Smooth muscle cell (in vitro differentiated cells): ENCODE measurements at regions not wholly inside any gene's neighbourhood (a gene's known extent, or its start where the extent isn't known, plus 50 kb on each side); places are given as distances from the start of the nearest gene placed in this dataset.

ENCODE experiments used
- DNase-seq: peaks from one replicate; lab custom pipeline; 2025; ENCODE audit not compliant: unreplicated experiment; lab: John Stamatoyannopoulos, UW
- H2AFZ ChIP-seq: fragments of 200-600 bp; sonication (generic); 2 replicates; pipeline ENCODE4 v1.6.0; 2016; ENCODE audit warnings: antibody characterized with exemption, low read depth, mild to moderate bottlenecking
- H3F3A ChIP-seq: fragments of 200-600 bp; sonication (generic); 2 replicates; pipeline ENCODE4 v1.6.0; 2017; ENCODE audit warnings: antibody characterized with exemption, low read depth
- H3K27ac ChIP-seq: fragments of 200-600 bp; sonication (generic); 2 replicates; pipeline ENCODE4 v1.5.1; 2016; ENCODE audit warnings: low read depth, mild to moderate bottlenecking
- H3K27me3 ChIP-seq: fragments of 200-600 bp; sonication (generic); 2 replicates; pipeline ENCODE4 v1.6.1; 2016; ENCODE audit warnings: low read depth, mild to moderate bottlenecking
- H3K36me3 ChIP-seq: fragments of 200-600 bp; sonication (generic); 2 replicates; pipeline ENCODE4 v1.5.1; 2016; ENCODE audit warnings: low read depth
- H3K4me1 ChIP-seq: fragments of 200-600 bp; sonication (generic); 2 replicates; pipeline ENCODE4 v1.5.1; 2016; ENCODE audit warnings: low read depth
- H3K4me2 ChIP-seq: fragments of 200-600 bp; sonication (generic); 2 replicates; pipeline ENCODE4 v1.6.0; 2016; ENCODE audit warnings: mild to moderate bottlenecking
- H3K4me3 ChIP-seq: fragments of 200-600 bp; sonication (generic); 2 replicates; pipeline ENCODE4 v1.5.1; 2016; ENCODE audit warnings: mild to moderate bottlenecking
- H3K79me2 ChIP-seq: fragments of 200-600 bp; sonication (generic); 2 replicates; pipeline ENCODE4 v1.6.0; 2016; ENCODE audit warnings: low read depth, mild to moderate bottlenecking
- H3K9ac ChIP-seq: fragments of 200-600 bp; sonication (generic); 2 replicates; pipeline ENCODE4 v1.6.0; 2016; ENCODE audit warnings: low read depth
- H3K9me3 ChIP-seq: fragments of 200-600 bp; sonication (generic); replicated peaks from 2 replicates; pipeline ENCODE4 v1.5.1; 2016; ENCODE audit warnings: low read depth
- H4K20me1 ChIP-seq: fragments of 200-600 bp; sonication (generic); 2 replicates; pipeline ENCODE4 v1.6.0; 2016; ENCODE audit warnings: low read depth
- CTCF ChIP-seq: fragments of 200-600 bp; sonication (generic); IDR thresholded peaks from 2 replicates; pipeline ENCODE4 v1.5.1; 2017; ENCODE audit warnings: borderline replicate concordance, mild to moderate bottlenecking, antibody characterized with exemption; ENCODE audit not compliant: insufficient read depth, poor library complexity, severe bottlenecking
- WGBS: methylation state at CpG from one replicate; pipeline ENCODE4 v1.1.7; 2016; ENCODE audit warnings: low lambda C conversion rate; 5-methylcytosine and 5-hydroxymethylcytosine counted together

- H3K4me2 ChIP-seq = no peak overlapping the region
- H4K20me1 ChIP-seq = no peaks in the 10 kb centered on the region
- no peaks in the 10 kb centered on the region for H3K9me3 ChIP-seq
- H3F3A ChIP-seq = no peaks in the 10 kb centered on the region
- no peaks in the 10 kb centered on the region for H3K4me1 ChIP-seq
- no peak for TF ChIP-seq CTCF
- no peak overlapping the region for H3K27ac ChIP-seq
- H3K9ac ChIP-seq = no peak overlapping the region
- no peaks in the 10 kb centered on the region for H3K79me2 ChIP-seq
- H3K4me3 ChIP-seq = no peak overlapping the region
- 86% methylated on average over 2 of the region's 2 CpGs for WGBS
- H3K36me3 ChIP-seq = no peaks in the 10 kb centered on the region
- no peaks in the 10 kb centered on the region for H3K27me3 ChIP-seq
- no peak overlapping the region for H2AFZ ChIP-seq
- no peak for DNase-seq
Observed at GRCh38 chr4:58808817-58809216, 1698.6 kb upstream of the IGFBP7 start.

- Histone ChIP-seq H3K79me2 (no peaks in the 10 kb centered on the region), H3K4me1 (no peaks in the 10 kb centered on the region), H3K9me3 (no peaks in the 10 kb centered on the region), H3K4me3 (no peak overlapping the region), H3F3A (no peaks in the 10 kb centered on the region), H3K4me2 (no peak overlapping the region), H3K27ac (no peak overlapping the region), H3K9ac (no peak overlapping the region), H4K20me1 (no peaks in the 10 kb centered on the region), H2AFZ (no peak overlapping the region), H3K27me3 (no peaks in the 10 kb centered on the region), H3K36me3 (no peaks in the 10 kb centered on the region)
- DNase-seq = no peak
- TF ChIP-seq CTCF = no peak
- WGBS = 88% methylated on average over 2 of the region's 2 CpGs
Observed at GRCh38 chr4:58807843-58808615, 1697.8 kb upstream of the IGFBP7 start.

GRCh38 chr4:58776627-58777026 lies 1666.4 kb upstream of the IGFBP7 start:
- H3K27me3 ChIP-seq = no peaks in the 10 kb centered on the region
- peak overlapping the region; percentile 12 for H3K9ac ChIP-seq
- DNase-seq = no peak
- no peak for TF ChIP-seq CTCF
- H3K27ac ChIP-seq = peak overlapping the region; percentile 82
- H3K4me2 ChIP-seq = peak overlapping the region; percentile 41
- H3F3A ChIP-seq = no peaks in the 10 kb centered on the region
- no peaks in the 10 kb centered on the region for H3K4me1 ChIP-seq
- H3K9me3 ChIP-seq = no peaks in the 10 kb centered on the region
- no peaks in the 10 kb centered on the region for H4K20me1 ChIP-seq
- H3K4me3 ChIP-seq = no peak overlapping the region
- no peaks in the 10 kb centered on the region for H3K79me2 ChIP-seq
- H3K36me3 ChIP-seq = no peaks in the 10 kb centered on the region
- WGBS = 16% methylated on average over 1 of the region's 1 CpG
- H2AFZ ChIP-seq = peak overlapping the region; percentile 34

GRCh38 chr4:58767598-58767997 lies 1657.4 kb upstream of the IGFBP7 start:
- Histone ChIP-seq H3K36me3 (no peaks in the 10 kb centered on the region), H3K79me2 (no peaks in the 10 kb centered on the region), H3K4me2 (no peak overlapping the region), H3K4me1 (no peaks in the 10 kb centered on the region), H3K9ac (no peak overlapping the region), H3K9me3 (no peaks in the 10 kb centered on the region), H2AFZ (no peak overlapping the region), H3K27me3 (no peaks in the 10 kb centered on the region), H3K27ac (no peak overlapping the region), H3K4me3 (no peak overlapping the region), H4K20me1 (no peaks in the 10 kb centered on the region), H3F3A (no peaks in the 10 kb centered on the region)
- WGBS = 58% methylated on average over 1 of the region's 1 CpG
- no peak for TF ChIP-seq CTCF
- no peak for DNase-seq
